Mucosa of descending colon (tissue), 3 donors: ENCODE measurements at regions not wholly inside any gene's neighbourhood (a gene's known extent, or its start where the extent isn't known, plus 50 kb on each side); places are given as distances from the start of the nearest gene placed in this dataset.
A peak's percentile ranks its signal among the peaks of the same experiment; 100 is the strongest.
"Not testable (repeated sequence)": the region's sequence is repeated elsewhere in the genome, so short reads cannot be mapped to it uniquely, and the experiment has no call there.

Experiments
- ATAC-seq: fragments of 200-7000 bp; cut with Tn5 transposase; one replicate; pipeline ENCODE4 v1.9.1; 2020; ENCODE audit warnings: mild to moderate bottlenecking, moderate library complexity
- DNase-seq, 3 donors: peaks; one replicate each; pipeline ENCODE4 v3.0.0-alpha.2; 2020
- H3K36me3 ChIP-seq: fragments of 200-600 bp; one replicate; pipeline ENCODE4 v1.8.0; 2021; ENCODE audit warnings: low read depth, mild to moderate bottlenecking
- H3K4me1 ChIP-seq: fragments of 200-600 bp; one replicate; pipeline ENCODE4 v1.8.0; 2021; ENCODE audit warnings: low read depth, mild to moderate bottlenecking
- H3K4me3 ChIP-seq: fragments of 200-600 bp; one replicate; pipeline ENCODE4 v1.8.0; 2021; ENCODE audit warnings: mild to moderate bottlenecking
- H3K9me3 ChIP-seq: fragments of 200-600 bp; one replicate; pipeline ENCODE4 v1.8.0; 2021; ENCODE audit warnings: mild to moderate bottlenecking
- intact Hi-C, 2 donors: fragments of 100-400 bp; cut with DNase I in 1 of 2; cut with micrococcal nuclease in 1 of 2; formaldehyde crosslinking; loops; one replicate each; pipeline versions ENCODE4 v1.11.0 to v1.11.1; 2022; cut with DNase I, micrococcal nuclease
- TF ChIP-seq, protein P1 (sequence below): fragments of 200-600 bp; IDR thresholded peaks from one replicate; pipeline ENCODE4 v1.8.0; 2022; ENCODE audit warnings: antibody characterized with exemption, mild to moderate bottlenecking
- donor health status: DM: no; HTN: no; CAD: no; lungs with moderate emphysema.
- donor health status: DM: no; HTN: no; CAD: no.
- donor health status: DM: no; HTN: yes; CAD: no.

DNA sequence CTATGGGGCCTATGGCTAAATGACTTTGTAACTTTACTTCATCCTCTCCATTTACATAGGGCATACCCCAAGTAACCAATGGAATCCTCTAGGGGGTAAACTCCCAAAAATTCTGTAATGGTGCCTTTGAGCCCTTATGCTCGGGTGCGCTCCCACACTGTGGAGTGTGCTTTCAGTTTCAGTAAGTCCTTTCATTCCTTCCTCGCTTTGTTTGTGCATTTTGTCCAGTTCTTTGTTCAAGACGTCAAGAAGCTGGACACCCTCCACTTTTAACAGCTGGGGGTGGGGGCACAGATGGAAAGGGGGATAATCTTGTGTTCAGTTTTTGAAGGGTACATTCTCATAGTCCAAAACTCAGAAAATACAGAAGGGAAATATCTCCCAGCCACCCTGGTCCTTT lies 84.4 kb upstream of the C2CD4B start:
- TF ChIP-seq, protein P1, sequence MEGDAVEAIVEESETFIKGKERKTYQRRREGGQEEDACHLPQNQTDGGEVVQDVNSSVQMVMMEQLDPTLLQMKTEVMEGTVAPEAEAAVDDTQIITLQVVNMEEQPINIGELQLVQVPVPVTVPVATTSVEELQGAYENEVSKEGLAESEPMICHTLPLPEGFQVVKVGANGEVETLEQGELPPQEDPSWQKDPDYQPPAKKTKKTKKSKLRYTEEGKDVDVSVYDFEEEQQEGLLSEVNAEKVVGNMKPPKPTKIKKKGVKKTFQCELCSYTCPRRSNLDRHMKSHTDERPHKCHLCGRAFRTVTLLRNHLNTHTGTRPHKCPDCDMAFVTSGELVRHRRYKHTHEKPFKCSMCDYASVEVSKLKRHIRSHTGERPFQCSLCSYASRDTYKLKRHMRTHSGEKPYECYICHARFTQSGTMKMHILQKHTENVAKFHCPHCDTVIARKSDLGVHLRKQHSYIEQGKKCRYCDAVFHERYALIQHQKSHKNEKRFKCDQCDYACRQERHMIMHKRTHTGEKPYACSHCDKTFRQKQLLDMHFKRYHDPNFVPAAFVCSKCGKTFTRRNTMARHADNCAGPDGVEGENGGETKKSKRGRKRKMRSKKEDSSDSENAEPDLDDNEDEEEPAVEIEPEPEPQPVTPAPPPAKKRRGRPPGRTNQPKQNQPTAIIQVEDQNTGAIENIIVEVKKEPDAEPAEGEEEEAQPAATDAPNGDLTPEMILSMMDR, result no peak
- intact Hi-C loops, result no loop called here
- Histone ChIP-seq H3K9me3 (no peaks in the 10 kb centered on the region), H3K4me1 (no peaks in the 10 kb centered on the region), H3K36me3 (no peaks in the 10 kb centered on the region), H3K4me3 (no peak overlapping the region)
- ATAC-seq (no peak), DNase-seq (no peak)

DNA sequence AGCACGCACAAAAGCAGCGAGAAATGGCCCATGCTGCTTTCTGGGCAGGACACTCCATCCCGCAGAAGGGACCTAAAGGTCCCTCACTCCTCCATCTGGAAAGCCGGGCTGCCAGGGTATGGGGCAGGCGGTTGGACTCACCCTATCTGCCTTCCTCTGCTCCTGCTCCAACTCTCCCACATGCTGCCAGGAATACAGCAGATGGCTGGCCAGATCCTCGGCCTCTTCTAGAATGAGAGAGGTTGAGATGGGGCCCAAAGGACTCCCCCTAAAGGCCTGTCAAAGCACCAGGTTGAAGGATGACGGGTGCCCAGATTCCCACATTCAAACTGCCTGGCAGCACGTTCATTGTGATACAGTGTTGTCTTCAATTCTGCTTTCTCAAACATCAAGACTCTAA lies 85.1 kb upstream of the C2CD4B start:
- H3K36me3 ChIP-seq, result no peaks in the 10 kb centered on the region
- no peak overlapping the region for H3K4me3 ChIP-seq
- H3K4me1 ChIP-seq, result no peaks in the 10 kb centered on the region
- no peak for DNase-seq
- intact Hi-C loops, result no loop called here
- H3K9me3 ChIP-seq, result no peaks in the 10 kb centered on the region
- TF ChIP-seq, protein P1, result no peak
- ATAC-seq, result no peak

DNA sequence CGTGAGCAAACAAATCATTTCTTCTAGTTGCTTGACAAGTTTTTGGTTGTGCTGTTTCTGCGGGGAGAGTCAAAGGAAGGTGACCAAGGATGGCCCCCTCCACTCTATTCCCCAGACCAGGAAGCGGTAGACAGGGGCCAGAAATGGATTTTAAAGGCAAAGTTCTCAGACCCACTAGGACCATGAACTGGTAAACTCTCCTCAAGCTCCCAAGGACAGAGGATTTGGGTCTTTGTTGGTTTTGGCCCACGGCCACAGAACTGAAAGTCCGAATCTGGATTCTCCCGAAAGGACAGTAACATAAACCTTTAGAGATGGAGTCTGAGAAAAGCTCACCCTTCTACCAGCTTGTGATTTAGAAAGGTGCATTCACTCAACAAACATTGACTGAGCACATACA lies 85.9 kb upstream of the C2CD4B start:
- intact Hi-C loops, result no loop called here
- H3K36me3 ChIP-seq, result no peaks in the 10 kb centered on the region
- no peak for DNase-seq
- TF ChIP-seq, protein P1, result no peak
- H3K4me3 ChIP-seq, result no peak overlapping the region
- no peak for ATAC-seq
- no peaks in the 10 kb centered on the region for H3K4me1 ChIP-seq
- no peaks in the 10 kb centered on the region for H3K9me3 ChIP-seq

DNA sequence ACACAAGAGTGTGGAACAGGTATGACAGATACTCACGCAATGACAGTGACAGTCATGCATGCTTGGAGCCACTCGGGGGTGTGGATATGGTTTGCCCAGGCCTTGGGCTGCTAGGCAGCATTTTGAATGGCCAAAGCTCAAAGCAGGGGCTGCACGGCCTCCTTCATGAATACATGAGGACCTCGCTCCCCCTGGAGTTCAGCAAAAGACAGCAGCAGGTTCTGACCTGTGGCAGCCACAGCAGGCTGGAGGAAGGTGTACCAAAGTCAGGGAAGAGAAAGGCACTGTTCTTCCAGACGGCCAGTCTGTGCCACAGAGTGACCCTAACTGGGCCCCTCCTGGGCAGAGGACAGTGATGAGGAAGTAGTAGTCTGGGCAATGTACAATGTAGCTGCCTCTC lies 88.2 kb upstream of the C2CD4B start:
- DNase-seq (no peak), ATAC-seq (peak; percentile 14)
- Histone ChIP-seq H3K36me3 (no peaks in the 10 kb centered on the region), H3K9me3 (no peaks in the 10 kb centered on the region), H3K4me1 (no peaks in the 10 kb centered on the region), H3K4me3 (no peak overlapping the region)
- TF ChIP-seq, protein P1, result no peak
- intact Hi-C loops, result no loop called here

DNA sequence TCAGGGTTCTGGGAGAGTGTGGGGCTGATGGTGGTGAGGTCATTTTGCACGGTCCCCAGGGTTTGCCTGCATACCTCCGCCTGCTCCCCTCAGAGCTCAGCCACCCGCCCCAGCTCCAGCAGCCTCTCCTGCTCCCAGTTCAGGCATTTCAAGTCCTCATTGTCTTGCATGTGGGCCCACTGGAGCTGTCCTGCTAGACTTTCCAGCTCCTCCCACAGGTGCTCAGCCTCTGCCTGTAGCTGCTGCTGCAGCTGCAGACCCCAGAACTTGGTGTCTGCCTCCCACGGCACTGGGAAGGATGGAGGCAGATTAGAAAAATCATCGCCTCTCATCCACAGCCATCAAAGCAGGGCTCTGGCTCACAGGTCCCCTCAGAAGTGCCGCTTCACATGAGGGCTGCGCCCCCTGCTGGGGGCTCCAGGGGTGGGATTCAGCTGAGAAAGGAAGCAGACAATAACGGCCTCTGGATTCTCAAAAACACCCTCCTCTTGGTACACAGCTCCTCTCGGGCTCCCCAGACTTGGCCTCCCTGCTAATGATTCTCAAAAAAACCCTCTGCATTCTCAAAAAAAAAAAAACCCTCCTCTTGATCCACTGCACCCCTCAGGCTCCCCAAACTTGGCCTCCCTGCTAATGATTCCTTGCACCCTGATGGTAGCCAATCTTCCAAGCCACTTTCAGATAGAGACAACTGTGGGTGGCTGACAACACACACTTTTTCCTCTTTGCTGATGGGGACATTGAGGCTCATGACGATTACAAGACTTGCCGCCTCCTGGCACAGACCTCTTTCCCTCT lies 89.3 kb upstream of the C2CD4B start:
- ATAC-seq, result peak; percentile 81
- Histone ChIP-seq H3K9me3 (no peaks in the 10 kb centered on the region), H3K4me1 (no peaks in the 10 kb centered on the region), H3K4me3 (no peak overlapping the region), H3K36me3 (no peaks in the 10 kb centered on the region)
- DNase-seq, result peak in 2 of 3 donors; percentile 78 to 87
- intact Hi-C loops, result no loop called here
- TF ChIP-seq, protein P1, result peak; percentile 42

DNA sequence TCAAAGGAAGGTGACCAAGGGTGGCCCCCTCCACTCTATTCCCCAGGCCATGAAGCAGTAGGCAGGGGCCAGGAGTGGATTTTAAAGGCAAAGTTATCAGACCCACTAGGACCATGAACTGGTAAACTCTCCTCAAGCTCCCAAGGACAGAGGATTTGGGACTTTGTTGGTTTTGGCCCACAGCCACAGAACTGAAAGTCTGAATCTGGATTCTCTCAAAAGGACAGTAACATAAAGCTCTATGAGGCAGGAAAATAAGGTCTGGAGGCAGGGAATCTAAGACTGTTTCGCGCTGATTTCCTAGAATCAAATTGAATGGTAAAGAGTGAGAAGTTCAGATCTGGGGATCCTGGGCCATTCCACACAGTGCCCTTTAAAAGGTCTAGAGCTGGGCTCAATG lies 91.3 kb upstream of the C2CD4B start:
- intact Hi-C loops, DNase-seq, H3K36me3 ChIP-seq, H3K9me3 ChIP-seq, H3K4me1 ChIP-seq, ATAC-seq, H3K4me3 ChIP-seq: not testable (repeated sequence)
